NCI-H1436 (cell line): ENCODE measurements at regions not wholly inside any gene's neighbourhood (a gene's known extent, or its start where the extent isn't known, plus 50 kb on each side); places are given as distances from the start of the nearest gene placed in this dataset.
"Not testable (repeated sequence)": the region's sequence is repeated elsewhere in the genome, so short reads cannot be mapped to it uniquely, and the experiment has no call there.

Source experiments
- DNase-seq: peaks from one replicate; lab custom pipeline; 2025; lab: John Stamatoyannopoulos, UW

DNA sequence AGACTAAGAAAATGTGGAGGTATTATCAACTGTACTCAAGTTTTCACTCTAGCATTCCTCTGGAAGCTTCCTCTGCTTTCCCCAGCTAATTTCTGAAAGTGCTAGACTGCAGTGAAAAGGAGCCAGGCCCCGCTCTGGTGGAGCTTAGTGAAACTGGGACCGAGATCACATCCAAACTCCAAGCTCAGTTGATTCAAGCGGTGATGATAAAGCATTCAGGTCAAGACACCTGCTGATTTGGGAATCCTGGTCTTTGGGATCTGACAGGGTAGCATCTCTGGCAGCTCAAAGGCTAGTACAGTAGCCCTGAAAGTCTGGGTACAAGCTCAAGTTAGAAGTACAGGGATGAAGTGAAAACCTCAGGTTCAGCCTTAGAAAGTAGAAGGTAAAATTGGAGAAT is 120.2 kb upstream of the CRIM1 start:
- no peak for DNase-seq

DNA sequence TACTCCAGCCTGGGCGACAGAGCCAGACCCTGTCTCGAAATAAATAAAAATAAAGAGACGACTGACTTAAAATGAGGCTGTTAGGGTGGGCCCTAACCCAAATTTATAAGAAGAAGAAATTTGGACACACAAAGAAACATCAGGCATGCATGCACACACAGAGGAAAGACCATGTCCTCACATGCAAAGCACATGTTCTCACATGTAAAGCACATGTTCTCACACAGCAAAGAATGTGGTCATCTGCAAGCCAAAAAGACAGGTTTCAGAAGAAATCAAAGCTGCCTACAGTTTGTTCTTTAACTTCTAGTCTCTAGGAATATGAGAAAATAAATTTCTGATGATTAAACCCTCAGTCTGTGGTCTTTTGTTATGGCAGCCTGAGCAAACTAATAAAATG is 132.3 kb upstream of the CRIM1 start:
- DNase-seq, result no peak

DNA sequence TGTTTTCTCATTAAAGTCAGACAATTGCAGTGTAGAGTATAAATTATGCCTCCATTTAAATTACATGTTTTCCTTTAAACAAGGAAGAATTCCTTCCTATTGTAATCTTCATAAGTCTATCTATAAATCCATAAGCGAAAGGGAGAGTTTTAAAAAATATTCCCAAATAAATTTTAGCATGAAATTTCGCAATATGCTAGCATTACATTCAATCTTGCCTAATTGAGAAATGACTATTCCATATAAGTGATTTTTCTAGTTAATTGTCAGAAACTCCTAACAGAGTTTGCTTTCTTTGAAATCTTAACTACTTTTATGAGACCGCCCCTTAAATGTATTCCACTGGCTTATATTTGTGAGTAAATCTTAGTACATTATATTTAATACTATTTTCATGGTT is 133.1 kb upstream of the CRIM1 start:
- no peak for DNase-seq

DNA sequence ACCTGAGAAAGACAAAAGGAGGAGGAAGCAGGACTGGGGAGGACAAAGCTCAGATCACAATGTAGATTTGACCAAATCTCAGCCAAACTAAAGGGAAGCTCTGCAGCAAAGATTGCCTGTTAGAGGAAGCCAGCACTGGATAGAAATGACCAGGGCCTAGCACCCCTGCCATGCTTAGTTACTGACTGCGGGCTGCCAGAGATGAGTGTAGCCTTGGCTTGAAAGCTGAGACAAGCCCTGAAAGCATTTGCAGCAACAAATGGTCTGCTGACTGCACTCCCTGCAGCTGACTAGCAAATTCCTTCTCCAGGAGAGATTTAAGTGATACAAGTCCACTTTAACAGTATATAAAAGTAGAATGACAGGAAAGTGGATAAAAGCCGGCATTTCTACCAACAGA is 140.9 kb upstream of the CRIM1 start:
- DNase-seq, result no peak

DNA sequence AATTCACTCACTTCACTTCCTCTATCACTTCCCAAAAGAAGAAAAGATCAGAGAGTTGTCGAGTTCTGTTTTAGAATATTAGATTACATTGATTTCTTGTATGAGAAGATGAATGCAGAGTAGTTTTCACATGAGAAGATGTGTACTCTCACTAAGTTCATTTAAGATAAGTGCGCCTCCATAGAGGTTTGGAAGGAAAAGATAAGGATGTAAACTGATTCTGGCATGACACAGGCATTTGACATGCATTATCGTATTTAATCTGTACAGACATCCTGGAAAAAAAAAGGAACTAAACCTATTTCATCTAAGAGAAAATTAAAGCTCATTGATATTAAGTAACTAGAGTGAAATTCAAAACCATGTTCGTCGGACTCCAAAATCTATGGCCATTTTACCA is 152.2 kb upstream of the CRIM1 start:
- DNase-seq, result no peak

DNA sequence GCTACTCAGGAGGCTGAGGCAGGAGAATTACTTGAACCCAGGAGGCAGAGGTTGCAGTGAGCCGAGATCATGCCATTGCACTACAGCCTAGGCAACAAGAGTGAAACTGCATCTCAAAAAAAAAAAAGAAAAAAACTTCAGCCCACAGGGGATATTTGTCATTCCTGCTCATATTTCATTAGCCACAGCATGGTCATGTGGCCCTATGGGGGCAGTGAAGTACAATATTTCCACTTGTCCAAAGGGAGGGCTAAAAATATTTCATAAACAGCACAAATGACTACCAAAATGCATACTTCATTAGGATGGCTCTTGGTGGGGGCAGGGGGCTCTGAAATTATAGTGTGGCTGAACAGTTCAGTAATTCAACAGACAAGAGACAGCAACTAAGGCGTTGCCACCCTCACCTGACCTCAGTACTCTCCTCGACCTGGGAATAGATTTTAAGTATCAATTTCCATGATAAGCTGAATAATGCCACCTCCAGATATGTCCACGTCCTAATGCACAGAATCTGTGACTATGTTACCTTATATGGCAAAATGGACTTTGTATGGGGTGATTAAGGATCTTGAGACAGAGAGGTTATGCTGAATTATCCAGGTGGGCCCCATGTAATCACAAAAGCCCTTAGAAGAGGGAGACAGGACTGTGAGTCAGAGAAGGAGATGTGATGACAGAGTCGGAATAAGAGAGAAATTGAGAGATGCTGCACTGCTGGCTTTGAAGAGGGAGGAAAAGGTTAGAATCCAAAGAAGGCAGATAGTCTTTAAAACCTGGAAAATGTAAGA is 158.2 kb upstream of the CRIM1 start:
- no peak for DNase-seq

DNA sequence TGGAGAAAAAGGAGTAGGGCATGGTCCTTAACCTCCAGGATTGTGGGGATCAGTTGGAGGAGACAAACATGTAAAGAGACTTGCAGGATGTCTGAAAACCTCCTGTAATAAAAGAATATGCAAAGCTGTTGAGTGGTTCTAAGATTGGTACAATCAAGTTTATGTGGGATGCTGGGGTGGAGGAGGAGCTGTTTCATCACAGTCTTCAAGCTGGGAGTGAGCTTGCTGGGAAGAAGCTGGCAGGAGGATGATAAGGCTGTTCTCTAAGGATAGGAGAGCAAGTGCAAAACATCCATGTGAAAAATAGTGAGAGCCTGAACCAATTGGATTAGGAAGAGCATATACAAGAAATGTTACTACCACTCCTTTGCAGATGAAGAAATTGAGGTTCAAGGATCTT is 161.9 kb upstream of the CRIM1 start:
- DNase-seq, result no peak

DNA sequence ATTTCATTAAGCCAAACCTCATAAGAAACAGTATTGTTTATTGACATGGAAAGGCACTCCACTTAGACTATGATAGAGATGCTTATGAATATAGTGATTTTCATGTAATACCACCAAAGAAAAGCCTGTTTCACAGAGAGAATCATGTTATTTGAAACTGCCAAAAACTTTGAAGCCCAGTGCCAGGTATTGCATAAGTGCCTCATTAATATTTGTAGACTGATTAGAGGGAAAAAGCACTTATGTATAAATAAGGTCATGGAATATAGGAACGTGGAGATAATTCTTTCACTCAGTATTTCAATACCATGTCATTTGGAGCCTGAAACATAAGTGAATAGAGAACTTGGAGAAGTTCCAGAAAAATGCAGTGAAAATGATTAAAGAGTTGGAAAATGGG is 162.6 kb upstream of the CRIM1 start:
- no peak for DNase-seq

DNA sequence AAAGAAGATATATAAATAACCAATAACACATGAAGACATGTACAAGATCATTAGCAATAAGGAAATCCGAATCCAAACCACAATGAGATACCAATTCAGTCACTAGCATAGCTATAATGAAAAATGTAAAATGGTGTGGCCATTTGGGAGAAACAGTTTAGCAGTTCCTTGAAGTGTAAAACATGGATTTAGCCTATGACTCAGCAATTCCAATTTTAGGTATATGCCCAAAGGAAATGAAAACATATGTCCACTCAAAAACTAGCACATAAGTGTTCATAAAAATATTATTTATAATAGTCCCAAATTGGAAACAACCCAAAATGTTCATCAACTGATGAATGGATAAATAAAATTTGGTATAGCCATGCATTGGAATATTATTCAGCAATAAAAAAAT is 165.5 kb upstream of the CRIM1 start:
- DNase-seq, result no peak

DNA sequence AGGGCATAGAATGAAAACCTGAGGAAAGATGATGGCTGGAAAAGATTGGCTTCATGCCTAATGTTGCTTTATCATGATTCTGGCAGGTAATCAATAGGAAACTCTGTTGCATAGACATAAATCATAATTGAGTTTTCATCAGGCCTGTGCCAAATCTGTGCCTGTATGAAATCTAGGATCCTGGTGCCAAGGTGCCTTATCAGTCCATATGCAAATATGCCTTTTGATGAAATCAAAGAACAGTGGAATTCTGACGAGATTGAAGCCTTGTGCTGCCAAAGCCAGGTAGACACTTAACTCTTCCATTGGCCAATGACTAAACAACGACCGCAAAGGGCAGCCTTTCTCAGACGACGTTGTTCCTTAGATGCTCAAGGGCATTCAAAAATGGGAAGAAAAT is 170.0 kb upstream of the CRIM1 start:
- DNase-seq, result no peak

DNA sequence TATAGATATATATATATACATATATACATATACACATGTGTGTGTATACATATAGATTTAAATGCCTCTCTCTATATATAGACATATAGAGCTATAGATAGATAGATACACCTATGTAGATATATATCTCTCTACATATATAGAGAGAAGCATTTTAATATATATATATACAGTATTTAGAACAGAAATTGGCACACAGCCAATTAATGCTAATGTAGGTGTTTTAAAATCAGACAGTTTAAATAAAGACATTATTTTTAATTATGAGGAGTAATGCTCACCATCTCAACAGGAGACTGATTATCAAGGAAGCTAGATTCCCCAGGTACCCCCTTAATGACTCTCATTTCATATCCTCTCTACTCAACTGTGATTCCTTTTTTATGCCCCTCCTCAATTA is 170.7 kb upstream of the CRIM1 start:
- no peak for DNase-seq

DNA sequence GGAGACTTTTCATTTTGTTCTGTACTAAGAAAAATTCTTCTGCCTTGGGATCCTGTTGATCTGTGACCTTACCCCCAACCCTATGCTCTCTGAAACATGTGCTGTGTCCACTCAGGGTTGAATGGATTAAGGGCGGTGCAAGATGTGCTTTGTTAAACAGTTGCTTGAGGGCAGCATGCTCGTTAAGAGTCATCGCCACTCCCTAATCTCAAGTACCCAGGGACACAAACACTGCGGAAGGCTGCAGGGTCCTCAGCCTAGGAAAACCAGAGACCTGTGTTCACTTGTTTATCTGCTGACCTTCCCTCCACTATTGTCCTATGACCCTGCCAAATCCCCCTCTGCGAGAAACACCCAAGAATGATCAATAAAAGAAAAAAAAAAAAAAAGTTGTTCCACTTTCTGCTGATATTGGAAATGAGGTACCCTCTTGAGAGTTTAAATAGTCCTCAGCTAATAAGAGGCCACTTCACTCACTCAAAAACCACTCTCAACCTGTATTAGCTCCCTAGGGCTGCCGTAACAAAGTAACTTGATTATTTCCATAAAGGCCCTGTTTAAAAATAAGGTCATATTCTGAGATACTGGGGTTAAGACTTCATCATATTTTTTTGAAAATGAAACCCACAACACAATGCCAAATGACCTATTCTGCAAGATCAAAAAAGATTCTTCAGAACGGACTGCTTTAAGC is 174.6 kb upstream of the CRIM1 start:
- not testable (repeated sequence) for DNase-seq

DNA sequence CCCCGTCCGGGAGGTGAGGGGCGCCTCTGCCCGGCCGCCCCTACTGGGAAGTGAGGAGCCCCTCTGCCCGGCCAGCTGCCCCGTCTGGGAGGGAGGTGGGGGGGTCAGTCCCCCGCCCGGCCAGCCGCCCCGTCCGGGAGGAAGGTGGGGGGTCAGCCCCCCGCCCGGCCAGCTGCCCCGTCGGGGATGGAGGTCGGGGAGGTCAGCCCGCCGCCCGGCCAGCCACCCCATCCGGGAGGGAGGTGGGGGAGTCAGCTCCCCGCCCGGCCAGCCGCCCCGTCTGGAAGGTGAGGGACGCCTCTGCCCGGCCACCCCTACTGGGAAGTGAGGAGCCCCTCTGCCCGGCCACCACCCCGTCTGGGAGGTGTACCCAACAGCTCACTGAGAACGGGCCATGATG is 175.3 kb upstream of the CRIM1 start:
- DNase-seq, result not testable (repeated sequence)

DNA sequence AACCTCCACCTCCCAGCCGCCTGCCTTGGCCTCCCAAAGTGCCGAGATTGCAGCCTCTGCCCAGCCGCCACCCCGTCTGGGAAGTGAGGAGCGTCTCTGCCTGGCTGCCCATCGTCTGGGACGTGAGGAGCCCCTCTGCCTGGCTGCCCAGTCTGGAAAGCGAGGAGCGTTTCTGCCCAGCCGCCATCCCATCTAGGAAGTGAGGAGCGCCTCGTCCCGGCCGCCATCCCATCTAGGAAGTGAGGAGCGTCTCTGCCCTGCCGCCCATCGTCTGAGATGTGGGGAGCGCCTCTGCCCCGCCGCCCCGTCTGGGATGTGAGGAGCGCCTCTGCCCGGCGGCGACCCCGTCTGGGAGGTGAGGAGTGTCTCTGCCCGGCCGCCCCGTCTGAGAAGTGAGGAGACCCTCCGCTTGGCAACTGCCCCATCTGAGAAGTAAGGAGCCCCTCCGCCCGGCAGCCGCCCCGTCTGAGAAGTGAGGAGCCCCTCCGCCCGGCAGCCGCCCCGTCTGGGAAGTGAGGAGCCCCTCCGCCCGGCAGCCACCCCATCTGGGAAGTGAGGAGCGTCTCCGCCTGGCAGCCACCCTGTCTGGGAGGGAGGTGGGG is 175.8 kb upstream of the CRIM1 start:
- not testable (repeated sequence) for DNase-seq

DNA sequence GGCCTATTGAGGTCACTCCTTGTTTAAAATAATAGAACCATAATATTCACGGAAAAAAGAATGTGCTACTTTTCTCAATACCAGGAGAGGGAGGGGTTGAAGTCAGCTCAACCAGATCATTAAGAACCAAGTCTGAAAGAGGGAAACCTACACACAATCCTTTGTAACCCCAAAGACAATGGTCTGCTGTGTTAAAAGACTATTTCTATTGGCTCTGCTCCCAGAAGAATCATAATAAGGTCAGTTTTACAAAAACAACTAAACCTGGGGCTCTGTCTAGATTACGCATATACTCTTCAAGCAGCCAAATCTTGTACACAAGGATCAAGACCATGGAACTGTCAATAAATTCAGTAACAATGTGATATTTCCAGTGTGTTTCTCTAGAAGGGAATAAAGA is 177.2 kb upstream of the CRIM1 start:
- no peak for DNase-seq

DNA sequence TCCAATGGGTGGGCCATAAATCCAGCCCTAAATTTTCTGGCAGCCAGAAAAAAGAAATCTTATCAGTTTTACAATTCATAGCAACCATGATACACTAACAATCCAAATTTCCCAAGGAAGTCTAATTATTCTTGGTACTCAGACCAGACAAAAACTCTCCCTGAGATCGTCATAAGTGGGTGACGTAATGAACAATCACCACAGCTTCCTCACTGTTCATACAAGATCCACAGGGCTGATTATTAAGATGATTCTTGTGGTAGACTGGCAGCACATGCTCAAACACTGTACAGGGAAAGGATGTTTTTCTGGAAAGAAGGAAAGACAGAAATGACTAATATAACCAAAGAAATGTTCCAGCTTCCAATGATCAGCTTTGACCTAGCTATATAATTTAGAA is 178.3 kb upstream of the CRIM1 start:
- DNase-seq, result no peak

DNA sequence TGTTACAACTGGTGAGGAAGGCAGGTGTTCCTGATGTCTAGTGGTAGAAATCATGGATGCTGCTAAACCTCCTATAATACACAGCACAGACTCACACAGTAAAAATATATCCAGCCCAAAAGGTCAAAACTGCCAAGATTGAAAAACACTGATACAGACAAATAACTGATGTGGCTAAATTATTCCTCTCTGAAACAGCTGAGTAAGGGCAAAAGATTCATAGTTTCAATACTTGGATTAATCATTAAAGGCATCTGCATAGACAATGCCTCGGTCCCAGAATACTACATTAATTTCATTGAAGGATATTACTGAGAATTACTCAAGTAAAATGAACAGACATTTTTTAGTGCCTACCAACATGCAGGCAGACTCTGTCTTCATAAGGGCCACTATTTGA is 180.7 kb upstream of the CRIM1 start:
- no peak for DNase-seq

DNA sequence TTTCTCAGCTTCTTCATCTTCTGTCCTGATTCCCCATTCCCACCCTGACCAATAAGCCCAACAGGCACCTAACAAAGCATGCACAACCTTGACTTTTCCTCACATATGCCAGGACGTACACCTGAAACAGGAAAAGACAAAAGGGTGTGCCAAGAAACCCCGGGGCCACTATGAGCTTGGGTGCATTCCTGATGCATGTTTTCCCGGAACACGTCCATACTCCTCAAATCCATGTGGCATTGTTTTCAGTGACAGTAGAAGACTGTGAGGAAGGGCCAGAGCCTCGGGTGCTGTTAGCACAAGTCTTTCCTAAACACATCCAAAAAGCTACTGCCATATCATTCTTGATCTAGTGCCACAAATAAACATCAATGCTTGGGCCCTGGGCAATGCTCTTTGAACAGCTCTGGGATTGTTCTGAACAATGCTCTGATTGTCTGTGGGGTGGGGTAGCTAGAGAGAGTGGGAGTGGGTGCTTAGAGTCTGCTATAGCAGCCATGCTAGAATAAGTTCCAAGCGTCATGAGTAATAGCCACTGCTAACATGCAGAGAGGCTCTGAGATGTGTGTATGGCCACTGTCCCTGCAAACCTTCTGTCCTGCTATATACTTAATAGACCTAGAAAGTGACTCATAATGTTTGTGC is 181.7 kb upstream of the CRIM1 start:
- DNase-seq, result no peak

DNA sequence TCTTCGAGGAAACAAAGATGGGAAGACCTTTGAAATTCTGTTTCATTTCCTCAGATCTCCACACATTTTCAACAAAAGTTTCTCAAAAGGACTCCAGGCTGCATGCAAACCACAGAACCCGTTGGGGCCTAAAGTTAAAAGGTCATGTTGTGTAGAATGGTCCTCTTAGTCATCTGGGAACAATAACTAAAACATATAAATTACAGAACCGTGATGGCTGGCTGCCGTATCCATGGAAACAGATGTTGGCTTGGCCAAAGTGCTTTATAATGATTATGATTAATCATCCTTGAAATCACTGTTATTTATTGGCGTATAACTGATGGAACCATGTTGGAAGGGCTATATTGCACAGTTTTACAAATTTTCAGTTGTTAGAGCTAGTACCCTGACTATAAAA is 182.8 kb upstream of the CRIM1 start:
- no peak for DNase-seq

DNA sequence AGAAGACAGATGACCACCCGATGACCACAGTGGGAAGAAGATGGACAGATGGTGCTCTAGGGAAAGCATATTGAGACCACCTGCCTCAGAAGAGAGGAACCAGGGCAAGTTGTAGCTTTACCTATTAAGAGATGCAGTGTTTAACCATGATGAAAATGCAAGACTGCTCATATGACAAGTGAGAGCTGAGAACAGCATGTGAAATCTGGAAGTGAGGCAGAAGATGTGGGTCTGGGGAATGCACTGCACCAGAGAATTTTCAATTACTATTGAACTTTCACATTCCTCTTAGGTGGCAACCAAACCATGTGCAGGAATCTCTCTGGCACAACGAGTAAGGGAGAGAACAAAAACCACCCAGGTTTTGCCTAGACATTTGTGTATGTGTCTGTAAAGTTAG is 184.8 kb upstream of the CRIM1 start:
- no peak for DNase-seq

DNA sequence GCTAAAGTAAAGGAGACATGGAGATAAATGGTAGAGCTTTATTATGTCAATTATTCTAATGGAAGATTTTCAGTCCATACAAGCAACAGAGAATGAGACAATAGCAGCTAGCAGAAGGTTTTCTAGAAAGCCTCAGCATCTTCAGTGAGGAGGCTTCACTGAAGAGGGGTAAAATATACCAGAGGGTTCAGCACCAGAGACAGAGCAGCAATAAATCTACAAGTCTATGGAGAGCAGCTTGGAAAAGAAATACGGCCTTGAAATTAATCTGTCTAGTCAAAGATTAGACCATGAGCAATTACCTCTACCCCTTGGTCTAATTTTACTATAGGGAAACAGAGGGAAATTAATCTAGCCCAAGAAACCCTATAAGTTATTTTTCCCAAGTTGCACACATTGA is 185.7 kb upstream of the CRIM1 start:
- DNase-seq, result no peak

DNA sequence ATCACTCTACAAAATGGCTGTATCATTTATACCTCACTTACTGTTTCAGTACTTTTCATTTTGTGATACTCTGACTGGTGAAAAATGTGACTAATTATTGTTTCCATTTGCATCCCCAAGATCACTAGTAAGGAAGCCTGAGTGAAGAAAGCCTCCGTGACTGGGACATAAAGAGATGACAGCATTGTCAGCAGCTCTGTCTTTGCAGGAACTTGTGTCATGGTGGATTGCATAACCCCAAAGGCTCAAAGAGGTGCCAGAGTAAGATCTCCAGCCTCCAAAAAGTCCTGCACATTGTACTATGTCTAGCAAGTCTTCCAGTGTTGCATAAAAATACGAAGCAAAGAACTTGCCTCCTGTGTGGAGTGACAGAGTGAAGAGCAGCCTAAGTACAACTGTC is 187.5 kb upstream of the CRIM1 start:
- DNase-seq, result no peak

DNA sequence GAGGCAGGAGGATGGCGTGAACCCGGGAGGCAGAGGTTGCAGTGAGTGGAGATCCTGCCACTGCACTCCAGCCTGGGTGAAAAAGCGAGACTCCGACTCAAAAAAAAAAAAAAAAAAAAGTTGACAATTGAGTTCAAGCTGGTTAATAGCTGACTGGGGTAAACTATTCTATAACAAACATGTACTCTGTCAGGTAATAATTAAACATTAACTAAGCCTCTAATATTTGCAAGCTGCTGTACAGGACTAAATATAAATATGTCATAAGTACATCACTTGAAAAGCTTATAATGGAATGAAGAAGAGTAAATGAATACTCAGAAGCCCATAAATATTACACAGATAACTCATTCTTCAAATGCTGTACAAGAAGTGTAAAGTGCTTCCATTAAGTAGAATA is 190.4 kb upstream of the CRIM1 start:
- no peak for DNase-seq
